IPS-NIHi7 (cell line): ENCODE measurements at regions not wholly inside any gene's neighbourhood (a gene's known extent, or its start where the extent isn't known, plus 50 kb on each side); places are given as distances from the start of the nearest gene placed in this dataset.
A peak's percentile ranks its signal among the peaks of the same experiment; 100 is the strongest.

Source experiments
- DNase-seq: peaks from one replicate; pipeline ENCODE4 v3.0.0; 2012; ENCODE audit warnings: mixed read lengths; ENCODE audit errors: extremely low spot score

DNA sequence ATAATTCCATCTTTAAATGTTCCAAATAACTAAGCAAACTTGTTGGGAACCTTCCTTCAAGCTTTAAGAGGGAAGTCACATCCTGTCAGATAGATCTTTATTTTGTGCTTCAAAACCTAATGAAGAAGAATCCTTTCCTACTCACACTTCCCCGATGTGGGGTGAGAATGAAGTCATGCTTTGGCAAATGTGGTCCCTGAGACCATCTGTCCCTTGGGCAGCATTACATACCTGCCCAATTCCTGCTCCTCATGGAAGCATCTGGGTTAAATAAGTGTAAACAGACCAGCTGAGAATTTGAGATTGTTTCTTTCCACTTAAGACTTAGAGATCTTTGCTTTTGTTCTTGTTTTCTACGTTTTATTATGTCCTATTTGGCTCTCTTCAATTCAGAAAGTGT, 606.0 kb upstream of the TMEM132C start:
- no peak for DNase-seq

GRCh38 chr12:127663716-127664115, 603.3 kb upstream of the TMEM132C start:
- DNase-seq: no peak

DNA sequence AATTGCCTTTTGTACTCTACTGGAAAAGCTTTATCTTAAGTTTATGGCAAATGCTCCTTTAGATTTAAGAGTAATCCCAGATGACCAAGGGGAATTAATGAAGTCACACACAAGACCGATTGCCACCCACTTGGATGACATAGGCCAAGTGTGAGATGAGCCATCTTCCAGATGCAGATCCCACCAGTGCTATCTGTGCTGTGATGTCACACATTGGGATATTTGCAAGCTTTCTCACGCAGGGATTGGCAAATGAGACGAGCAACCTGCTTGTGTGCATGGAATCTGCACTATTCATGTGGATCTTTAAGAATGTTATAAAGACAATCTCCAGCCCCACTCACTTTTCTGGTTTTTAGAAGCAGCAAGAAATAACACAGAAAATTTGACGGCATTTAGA, 602.1 kb upstream of the TMEM132C start:
- no peak for DNase-seq

DNA sequence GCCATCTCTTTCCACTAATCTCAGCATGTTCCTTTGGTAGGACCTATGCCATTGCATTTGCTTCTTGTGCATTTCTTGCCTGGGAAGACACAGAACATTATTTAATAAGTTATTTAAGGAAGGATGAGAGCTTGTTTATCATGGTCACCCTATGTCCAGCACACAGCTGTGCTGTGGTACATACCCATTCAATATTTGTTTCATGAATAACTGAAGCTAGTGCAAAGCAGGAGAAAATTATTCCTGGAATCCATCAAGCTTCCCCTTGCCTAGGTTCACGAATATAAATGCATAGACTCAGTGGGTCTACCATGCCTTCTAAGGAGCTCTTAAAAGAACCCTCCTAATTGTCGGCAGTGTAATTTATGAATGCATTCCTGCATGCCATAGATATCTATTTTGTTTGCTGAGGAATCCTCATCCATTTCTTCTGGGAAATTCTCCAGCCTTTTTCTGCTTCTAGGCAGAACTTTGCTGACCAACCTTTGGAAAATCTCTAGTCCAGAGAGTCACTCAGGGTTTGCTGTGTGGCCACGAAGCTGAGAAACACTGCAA, 599.8 kb upstream of the TMEM132C start:
- DNase-seq: no peak

DNA sequence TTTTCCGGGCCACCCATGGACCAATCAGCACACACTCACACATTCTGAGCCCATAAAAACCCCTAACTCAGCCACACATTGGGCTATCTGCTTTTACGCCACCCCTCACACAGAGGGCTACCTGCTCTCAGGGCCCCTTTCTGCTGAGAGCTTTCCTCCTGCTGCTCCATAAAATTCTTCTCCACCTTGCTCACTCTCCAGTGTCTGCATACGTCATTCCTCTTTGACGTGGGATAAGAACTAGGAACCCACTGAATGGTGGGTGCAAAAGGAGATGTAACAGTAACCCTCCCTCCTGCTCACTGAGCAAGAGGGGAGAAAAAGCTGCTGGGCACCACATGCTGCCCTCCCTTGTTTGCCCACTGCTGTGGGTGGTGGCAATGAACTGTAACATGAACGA, 596.7 kb upstream of the TMEM132C start:
- no peak for DNase-seq

GRCh38 chr12:127670796-127671195, 596.2 kb upstream of the TMEM132C start:
- no peak for DNase-seq

GRCh38 chr12:127675936-127676335, 591.0 kb upstream of the TMEM132C start:
- DNase-seq: no peak

- DNase-seq: peak; percentile 86
These were observed 589.3 kb upstream of the TMEM132C start for GRCh38 chr12:127677537-127678131.

DNA sequence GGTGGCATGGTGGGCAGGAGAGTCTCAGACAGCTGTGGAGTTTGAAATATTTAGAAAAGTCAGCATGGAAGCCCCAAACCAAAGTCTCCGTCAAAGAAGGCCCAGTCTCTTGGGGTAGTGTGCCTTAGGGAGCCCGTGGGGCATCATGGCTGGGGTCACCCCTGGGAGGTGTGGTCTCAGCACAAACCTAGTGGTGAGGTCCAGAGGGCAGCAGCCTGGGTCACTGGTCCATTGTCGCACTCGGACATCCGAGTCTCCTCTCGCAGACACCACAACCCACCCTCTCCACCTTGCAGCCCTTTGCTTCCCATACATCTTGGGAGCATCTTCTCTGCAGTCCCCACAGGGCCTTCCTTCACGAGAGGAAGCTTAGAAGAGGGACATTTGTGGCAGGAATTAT, 588.0 kb upstream of the TMEM132C start:
- no peak for DNase-seq

DNA sequence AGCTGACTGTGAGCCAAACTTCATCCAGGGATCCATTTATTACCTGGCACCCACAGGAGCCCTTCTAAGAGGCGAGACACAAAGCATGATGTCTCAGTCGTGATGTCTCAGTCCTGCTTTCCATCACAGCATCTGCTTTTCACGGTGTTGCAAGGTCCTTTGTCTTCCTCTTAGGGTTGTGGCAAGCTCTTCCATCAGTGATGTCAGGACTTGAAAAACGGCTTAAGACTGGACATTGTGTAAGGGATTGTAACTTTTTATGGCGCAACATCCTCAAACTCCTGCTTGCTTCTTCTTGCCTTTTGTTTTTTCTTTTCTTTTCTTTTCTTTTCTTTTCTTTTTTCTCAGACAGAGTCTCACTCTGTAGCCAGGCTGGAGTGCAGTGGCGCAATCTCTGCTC, 586.5 kb upstream of the TMEM132C start:
- no peak for DNase-seq

- no peak for DNase-seq
These were observed 585.7 kb upstream of the TMEM132C start for GRCh38 chr12:127681151-127681754.

- no peak for DNase-seq
These were observed 581.5 kb upstream of the TMEM132C start for GRCh38 chr12:127685491-127685890.

- no peak for DNase-seq
These were observed 581.0 kb upstream of the TMEM132C start for GRCh38 chr12:127685931-127686330.

GRCh38 chr12:127687181-127687580, 579.8 kb upstream of the TMEM132C start:
- no peak for DNase-seq

DNA sequence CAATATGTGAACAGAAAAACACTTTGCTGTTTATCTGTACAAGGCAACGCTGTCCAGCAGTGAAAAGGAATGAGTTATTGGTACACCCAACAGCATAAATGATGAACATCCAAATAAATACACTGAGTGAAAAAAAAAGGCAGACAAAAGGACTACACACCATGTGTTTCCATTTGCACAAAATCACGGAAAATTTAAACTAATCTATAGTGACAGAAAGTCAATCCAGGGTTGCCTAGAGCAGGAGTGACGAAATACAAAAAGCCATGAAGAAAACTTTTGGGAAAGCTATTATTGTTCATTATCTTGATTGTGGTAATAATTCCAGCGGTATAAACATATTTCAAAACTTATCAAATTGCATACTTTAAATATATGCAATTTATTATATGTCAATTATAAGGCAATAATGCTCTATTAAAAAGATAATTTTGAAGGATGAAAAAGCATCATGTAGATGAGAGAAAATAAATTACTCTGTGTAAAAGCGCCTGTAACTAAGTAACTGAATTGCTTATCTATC, 578.0 kb upstream of the TMEM132C start:
- DNase-seq: no peak

DNA sequence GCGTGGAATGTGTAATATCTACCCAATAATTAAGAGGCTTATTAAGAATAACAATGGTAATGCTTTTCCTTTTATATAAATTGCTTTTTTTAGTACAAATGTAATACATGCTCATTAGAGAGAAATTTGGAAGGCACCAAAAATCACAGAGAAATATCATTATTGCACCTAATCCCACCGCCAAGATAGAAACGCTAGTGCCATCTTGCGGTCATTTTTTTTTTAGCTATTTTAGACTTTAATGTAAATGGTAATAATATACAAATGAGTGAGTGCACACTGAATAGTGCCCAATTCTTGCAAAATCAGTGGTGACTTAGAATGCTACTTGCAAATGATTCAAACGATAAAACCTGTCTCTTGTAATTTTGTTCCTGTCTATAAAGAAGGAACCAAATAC, 576.8 kb upstream of the TMEM132C start:
- DNase-seq: no peak

DNA sequence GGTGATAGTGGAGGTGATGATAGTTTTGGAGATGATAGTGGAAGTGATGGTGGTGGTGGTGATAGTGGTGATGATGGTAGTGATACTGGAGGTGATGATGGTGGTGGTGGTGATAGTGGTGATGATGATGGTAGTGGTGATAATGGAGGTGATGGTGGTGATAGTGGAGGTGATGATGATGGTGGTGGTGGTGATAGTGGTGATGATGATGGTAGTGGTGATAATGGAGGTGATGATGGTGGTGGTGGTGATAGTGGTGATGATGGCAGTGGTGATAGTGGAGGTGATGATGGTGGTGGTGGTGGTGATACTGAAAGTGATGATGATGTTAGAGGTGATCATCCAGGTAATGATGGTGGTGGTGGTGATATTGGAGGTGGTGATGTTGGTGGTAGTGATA, 570.0 kb upstream of the TMEM132C start:
- no peak for DNase-seq

GRCh38 chr12:127703026-127703425, 563.9 kb upstream of the TMEM132C start:
- DNase-seq: no peak

- peak; percentile 64 for DNase-seq
These were observed 555.9 kb upstream of the TMEM132C start for GRCh38 chr12:127711108-127711507.

DNA sequence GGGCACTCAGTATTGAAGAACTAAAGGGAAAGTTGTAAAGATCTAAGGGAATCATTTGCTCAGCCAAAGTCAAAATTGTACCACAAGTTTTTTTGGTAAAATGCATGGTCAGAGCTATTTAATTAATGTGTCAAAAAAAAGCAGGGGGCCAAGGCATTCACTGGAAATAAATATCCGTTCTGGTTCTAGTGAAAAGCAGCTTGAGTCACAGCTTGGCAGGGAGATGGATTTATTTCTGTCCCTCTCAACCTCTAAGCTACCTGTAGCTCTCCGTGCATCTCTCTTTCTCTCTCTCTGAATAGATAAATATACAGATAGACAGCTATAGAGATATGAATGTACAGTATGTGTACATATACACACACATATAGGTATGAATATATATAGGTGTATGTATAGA, 554.4 kb upstream of the TMEM132C start:
- DNase-seq: no peak

GRCh38 chr12:127716166-127716565, 550.8 kb upstream of the TMEM132C start:
- DNase-seq: no peak

DNA sequence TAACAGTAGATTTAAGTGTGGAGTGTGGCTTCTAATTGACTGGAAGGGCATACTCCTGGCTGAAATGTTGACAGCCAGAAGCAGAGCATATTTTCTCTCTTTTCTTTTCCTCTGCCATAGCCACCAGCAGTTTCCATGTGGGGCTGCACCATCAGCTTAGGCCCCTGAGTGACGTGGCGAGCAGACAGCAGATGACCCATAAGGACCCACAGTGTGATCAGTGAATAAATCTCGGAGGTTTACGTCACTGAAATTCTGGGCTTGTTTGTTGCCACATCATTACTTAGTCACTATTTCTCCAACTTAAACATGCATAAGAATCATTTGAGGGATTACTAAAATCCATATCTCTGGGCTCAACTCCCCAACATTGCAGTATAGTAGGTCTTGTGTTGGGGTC, 549.7 kb upstream of the TMEM132C start:
- DNase-seq: no peak

DNA sequence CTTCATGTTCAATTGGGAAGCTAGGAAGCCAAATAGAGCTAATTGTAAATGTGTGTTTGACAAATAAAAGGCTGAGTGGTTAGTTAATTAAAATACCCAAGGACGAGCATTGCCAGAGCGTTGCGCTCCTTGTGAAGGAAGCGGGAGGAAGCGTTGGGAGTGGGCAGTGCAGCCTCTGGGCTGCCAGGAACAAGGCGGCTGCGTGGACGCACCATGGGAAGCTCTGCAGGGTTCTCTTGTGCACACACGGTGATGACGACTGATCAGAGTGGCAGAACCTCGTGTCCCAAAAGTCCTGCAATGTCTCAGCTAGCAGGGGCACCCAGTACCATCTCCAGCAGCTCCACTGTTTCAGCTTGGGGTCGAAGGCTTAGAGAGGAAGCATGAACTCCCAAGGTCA, 546.6 kb upstream of the TMEM132C start:
- no peak for DNase-seq
